Esophagus (tissue), 2 donors: ENCODE measurements at regions not wholly inside any gene's neighbourhood (a gene's known extent, or its start where the extent isn't known, plus 50 kb on each side); places are given as distances from the start of the nearest gene placed in this dataset.

Experiments
- H3K27ac ChIP-seq, 2 donors: one replicate each; pipeline ENCODE4 v1.5.1; 2013; ENCODE audit warnings: low read depth in 2 of 2, mild to moderate bottlenecking in 2 of 2, inconsistent platforms in 1 of 2, low read length in 1 of 2, moderate library complexity in 1 of 2
- H3K27me3 ChIP-seq, 2 donors: one replicate each; pipeline ENCODE4 v1.6.1; 2013; ENCODE audit warnings: low read length in 2 of 2, control low read depth in 1 of 2, mild to moderate bottlenecking in 1 of 2; ENCODE audit not compliant: insufficient read depth in 2 of 2, control insufficient read depth in 1 of 2
- H3K36me3 ChIP-seq, 2 donors: one replicate each; pipeline ENCODE4 v1.6.1; 2013; ENCODE audit warnings: low read length in 1 of 2; ENCODE audit not compliant: control insufficient read depth in 2 of 2, insufficient read depth in 2 of 2
- H3K4me1 ChIP-seq, 2 donors: one replicate each; pipeline ENCODE4 v1.6.1; 2013; ENCODE audit warnings: low read length in 1 of 2; ENCODE audit not compliant: control insufficient read depth in 2 of 2, insufficient read depth in 2 of 2
- H3K4me3 ChIP-seq, 2 donors: one replicate each; pipeline ENCODE4 v1.5.1; 2013; ENCODE audit warnings: low read length in 2 of 2, mild to moderate bottlenecking in 2 of 2, low read depth in 1 of 2, moderate library complexity in 1 of 2
- H3K9me3 ChIP-seq, 2 donors: one replicate each; pipeline ENCODE4 v1.6.1; 2013; ENCODE audit warnings: mild to moderate bottlenecking in 2 of 2, low read depth in 1 of 2, low read length in 1 of 2, moderate library complexity in 1 of 2; ENCODE audit not compliant: control insufficient read depth in 2 of 2, insufficient read depth in 1 of 2
- WGBS, 2 donors: extraction: QIAGEN DNeasy Blood & Tissue Kit; methylation state at CpG; one replicate each; pipeline ENCODE4 v1.1.7; 2013; 5-methylcytosine and 5-hydroxymethylcytosine counted together
- donor health status: healthy with polysubstance abuse.
- donor health status: Bipolar disorder and iron deficiency.

GRCh38 chr6:163688739-163689362 is 274.3 kb downstream of the QKI start:
- H3K4me3 ChIP-seq: no peak overlapping the region
- no peaks in the 10 kb centered on the region for H3K4me1 ChIP-seq
- no peaks in the 10 kb centered on the region for H3K9me3 ChIP-seq
- H3K36me3 ChIP-seq: no peaks in the 10 kb centered on the region
- H3K27me3 ChIP-seq: no peaks in the 10 kb centered on the region
- no peak overlapping the region for H3K27ac ChIP-seq
- 68 to 75% methylated on average over 6 of the region's 6 CpGs for WGBS, 2 donors

GRCh38 chr6:163687075-163687474 is 272.6 kb downstream of the QKI start:
- H3K4me3 ChIP-seq: no peak overlapping the region
- no peak overlapping the region for H3K27ac ChIP-seq
- no peaks in the 10 kb centered on the region for H3K27me3 ChIP-seq
- no peaks in the 10 kb centered on the region for H3K4me1 ChIP-seq
- 95 to 96% methylated on average over 2 of the region's 2 CpGs for WGBS, 2 donors
- H3K9me3 ChIP-seq: no peaks in the 10 kb centered on the region
- H3K36me3 ChIP-seq: no peaks in the 10 kb centered on the region

GRCh38 chr6:163686301-163686700 is 271.8 kb downstream of the QKI start:
- Histone ChIP-seq H3K36me3 (no peaks in the 10 kb centered on the region), H3K27ac (no peak overlapping the region), H3K4me1 (no peaks in the 10 kb centered on the region), H3K27me3 (no peaks in the 10 kb centered on the region), H3K4me3 (no peak overlapping the region), H3K9me3 (no peaks in the 10 kb centered on the region)
- 67% methylated on average over 2 of the region's 2 CpGs for WGBS, 2 donors

GRCh38 chr6:163683105-163683622 is 268.6 kb downstream of the QKI start:
- H3K9me3 ChIP-seq: no peaks in the 10 kb centered on the region
- H3K27ac ChIP-seq: no peak overlapping the region
- H3K4me1 ChIP-seq: no peaks in the 10 kb centered on the region
- no peak overlapping the region for H3K4me3 ChIP-seq
- WGBS, 2 donors: 97 to 98% methylated on average over 1 of the region's 1 CpG
- H3K36me3 ChIP-seq: no peaks in the 10 kb centered on the region
- H3K27me3 ChIP-seq: no peaks in the 10 kb centered on the region

- Histone ChIP-seq H3K27me3 (no peaks in the 10 kb centered on the region), H3K4me1 (no peaks in the 10 kb centered on the region), H3K36me3 (no peaks in the 10 kb centered on the region), H3K27ac (no peak overlapping the region), H3K4me3 (no peak overlapping the region), H3K9me3 (no peaks in the 10 kb centered on the region)
- 57 to 67% methylated on average over 5 of the region's 5 CpGs for WGBS, 2 donors
These were observed 265.2 kb downstream of the QKI start for GRCh38 chr6:163679753-163680152.

- no peaks in the 10 kb centered on the region for H3K9me3 ChIP-seq
- no peaks in the 10 kb centered on the region for H3K36me3 ChIP-seq
- H3K27me3 ChIP-seq: no peaks in the 10 kb centered on the region
- no peak overlapping the region for H3K4me3 ChIP-seq
- H3K4me1 ChIP-seq: no peaks in the 10 kb centered on the region
- WGBS, 2 donors: 92 to 93% methylated on average over 3 of the region's 3 CpGs
- no peak overlapping the region for H3K27ac ChIP-seq
These were observed 264.6 kb downstream of the QKI start for GRCh38 chr6:163679012-163679660.

GRCh38 chr6:163675611-163676010 is 261.1 kb downstream of the QKI start:
- H3K9me3 ChIP-seq: peaks cover 0 to 4% of the 10 kb centered on the region in 2 donors
- H3K4me1 ChIP-seq: no peaks in the 10 kb centered on the region
- H3K27me3 ChIP-seq: no peaks in the 10 kb centered on the region
- H3K36me3 ChIP-seq: no peaks in the 10 kb centered on the region
- no peak overlapping the region for H3K27ac ChIP-seq
- H3K4me3 ChIP-seq: no peak overlapping the region

- no peaks in the 10 kb centered on the region for H3K4me1 ChIP-seq
- WGBS, 2 donors: 70 to 72% methylated on average over 3 of the region's 3 CpGs
- H3K36me3 ChIP-seq: no peaks in the 10 kb centered on the region
- no peaks in the 10 kb centered on the region for H3K27me3 ChIP-seq
- peaks cover 0 to 4% of the 10 kb centered on the region in 2 donors for H3K9me3 ChIP-seq
- H3K4me3 ChIP-seq: no peak overlapping the region
- no peak overlapping the region for H3K27ac ChIP-seq
These were observed 258.2 kb downstream of the QKI start for GRCh38 chr6:163672710-163673109.

GRCh38 chr6:163671791-163672190 is 257.3 kb downstream of the QKI start:
- 95 to 97% methylated on average over 25 of the region's 25 CpGs for WGBS, 2 donors
- Histone ChIP-seq H3K27me3 (no peaks in the 10 kb centered on the region), H3K27ac (no peak overlapping the region), H3K4me1 (peaks cover 0 to 3% of the 10 kb centered on the region in 2 donors), H3K9me3 (peaks cover 0 to 4% of the 10 kb centered on the region in 2 donors), H3K4me3 (no peak overlapping the region), H3K36me3 (no peaks in the 10 kb centered on the region)

- 91 to 94% methylated on average over 19 of the region's 19 CpGs for WGBS, 2 donors
- Histone ChIP-seq H3K27ac (no peak overlapping the region), H3K36me3 (no peaks in the 10 kb centered on the region), H3K4me1 (peaks cover 0 to 3% of the 10 kb centered on the region in 2 donors), H3K4me3 (no peak overlapping the region), H3K27me3 (no peaks in the 10 kb centered on the region), H3K9me3 (peaks cover 0 to 4% of the 10 kb centered on the region in 2 donors)
These were observed 256.8 kb downstream of the QKI start for GRCh38 chr6:163671355-163671754.
